ENCODE measurements at regions not wholly inside any gene's neighbourhood (a gene's known extent, or its start where the extent isn't known, plus 50 kb on each side); places are given as distances from the start of the nearest gene placed in this dataset.
"Not testable (repeated sequence)": the region's sequence is repeated elsewhere in the genome, so short reads cannot be mapped to it uniquely, and the experiment has no call there.

DNA sequence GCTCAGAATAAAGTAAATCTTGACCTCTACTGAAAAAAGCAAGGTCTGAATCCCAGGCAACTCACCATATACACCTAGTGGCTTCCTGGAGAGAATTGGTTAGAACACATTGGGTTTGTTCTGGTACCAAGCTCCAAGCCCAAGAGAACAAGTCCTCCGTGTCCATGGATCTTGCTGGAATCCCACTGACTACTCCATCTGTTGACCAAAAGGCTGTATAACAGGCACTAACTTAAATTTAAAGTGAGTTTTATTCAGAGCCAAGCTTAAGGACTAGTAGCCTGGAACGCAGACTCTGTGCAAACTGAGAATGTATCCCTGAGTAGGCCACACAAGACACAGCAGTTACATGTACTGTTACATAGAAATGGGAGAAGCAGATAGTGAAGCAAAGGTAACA is 342.1 kb upstream of the LRRC3B start:
- no peak for DNase-seq

GRCh38 chr3:26281284-26281985 is 341.1 kb upstream of the LRRC3B start:
- DNase-seq, result no peak

- not testable (repeated sequence) for DNase-seq
Observed at GRCh38 chr3:26284503-26284902, 338.1 kb upstream of the LRRC3B start.

- no peak for DNase-seq
Observed at GRCh38 chr3:26291840-26292239, 330.7 kb upstream of the LRRC3B start.

- no peak for DNase-seq
Observed at GRCh38 chr3:26292780-26293179, 329.8 kb upstream of the LRRC3B start.

DNA sequence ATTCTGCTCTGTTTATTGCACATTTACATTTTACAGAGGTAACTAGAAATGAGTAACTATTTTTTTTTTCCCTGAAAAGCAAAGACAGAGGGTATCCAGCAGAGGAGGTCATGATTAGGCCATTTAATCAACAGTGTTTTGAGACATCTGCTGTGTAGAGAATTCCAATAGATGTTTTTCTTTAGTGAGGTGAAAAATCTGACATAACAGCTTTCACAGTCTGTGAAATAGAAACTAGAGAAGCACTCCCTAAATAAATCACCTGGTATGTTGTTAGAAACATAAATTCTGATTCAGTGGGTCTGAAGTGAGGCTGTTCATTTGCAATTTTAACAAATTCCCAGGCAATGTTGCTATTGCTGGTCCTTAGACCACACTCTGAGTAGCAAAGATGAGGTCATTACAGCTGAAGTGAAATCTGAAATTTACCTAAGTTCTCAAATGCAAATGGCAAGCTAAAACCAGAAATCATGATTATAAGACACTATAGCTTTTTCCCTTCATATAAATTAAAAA is 329.2 kb upstream of the LRRC3B start:
- no peak for DNase-seq

DNA sequence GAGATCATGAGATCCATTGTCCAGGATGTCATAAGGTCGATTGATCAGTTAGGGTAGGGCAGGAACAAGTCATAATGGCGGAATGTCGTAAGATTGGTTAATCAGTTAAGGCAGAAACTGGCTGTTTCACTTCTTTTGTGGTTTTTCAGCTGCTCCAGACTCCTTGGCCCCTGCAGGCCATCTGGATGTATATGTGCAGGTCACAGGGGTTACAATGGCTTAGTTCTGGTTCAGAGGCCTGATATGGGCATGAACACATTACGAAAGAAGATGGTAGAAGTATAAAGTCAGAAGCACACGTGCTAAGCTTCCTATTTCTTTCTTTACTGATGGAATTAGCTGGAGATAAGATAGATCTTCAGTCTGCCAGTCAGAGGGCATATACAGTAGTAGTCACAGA is 315.4 kb upstream of the LRRC3B start:
- DNase-seq, result no peak

DNA sequence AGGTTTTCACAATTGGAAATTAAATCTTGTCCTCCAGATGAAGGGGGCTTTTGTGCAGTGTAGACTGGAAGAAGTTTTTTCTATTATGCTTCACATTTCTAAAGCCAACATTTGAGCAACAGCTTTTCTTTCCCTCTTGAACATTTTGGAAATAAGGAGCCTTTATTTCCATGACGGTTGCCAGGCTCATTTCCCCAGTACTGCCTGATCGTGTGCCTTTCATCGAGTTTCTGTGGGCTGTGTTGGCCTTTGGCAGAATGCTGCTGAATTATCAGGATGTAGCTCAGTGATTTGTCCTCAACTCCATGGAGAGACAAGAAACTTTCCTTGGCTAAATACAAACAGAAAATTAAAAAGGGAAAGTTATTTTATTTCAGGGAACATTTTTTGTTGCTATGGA is 314.8 kb upstream of the LRRC3B start:
- no peak for DNase-seq

- DNase-seq, result no peak
Observed at GRCh38 chr3:26308454-26308853, 314.1 kb upstream of the LRRC3B start.

GRCh38 chr3:26309536-26309935 is 313.0 kb upstream of the LRRC3B start:
- not testable (repeated sequence) for DNase-seq

- DNase-seq, result no peak
Observed at GRCh38 chr3:26312816-26313215, 309.8 kb upstream of the LRRC3B start.

DNA sequence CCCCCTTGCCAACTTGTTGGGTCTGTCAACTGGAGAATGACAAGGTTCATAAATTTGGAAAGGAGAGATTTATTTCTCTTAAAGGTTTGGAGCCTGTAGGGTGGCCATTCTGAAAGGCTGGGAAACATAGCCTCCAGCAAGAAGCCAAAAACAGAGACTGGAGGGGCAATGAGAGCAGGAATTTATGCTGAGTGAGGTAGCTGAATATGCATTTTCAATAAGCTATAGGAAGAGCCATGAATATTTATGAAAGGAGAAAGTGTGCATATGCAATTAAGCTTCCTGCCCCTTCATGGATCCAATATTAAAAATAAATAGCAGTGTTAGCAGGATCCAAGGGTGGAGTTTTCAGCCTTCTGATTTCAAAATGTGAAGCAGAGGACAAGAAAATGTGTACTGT is 306.1 kb upstream of the LRRC3B start:
- no peak for DNase-seq

- DNase-seq, result not testable (repeated sequence)
Observed at GRCh38 chr3:26323741-26324140, 298.8 kb upstream of the LRRC3B start.

- DNase-seq, result no peak
Observed at GRCh38 chr3:26340001-26340400, 282.6 kb upstream of the LRRC3B start.

GRCh38 chr3:26343647-26344046 is 278.9 kb upstream of the LRRC3B start:
- no peak for DNase-seq

DNA sequence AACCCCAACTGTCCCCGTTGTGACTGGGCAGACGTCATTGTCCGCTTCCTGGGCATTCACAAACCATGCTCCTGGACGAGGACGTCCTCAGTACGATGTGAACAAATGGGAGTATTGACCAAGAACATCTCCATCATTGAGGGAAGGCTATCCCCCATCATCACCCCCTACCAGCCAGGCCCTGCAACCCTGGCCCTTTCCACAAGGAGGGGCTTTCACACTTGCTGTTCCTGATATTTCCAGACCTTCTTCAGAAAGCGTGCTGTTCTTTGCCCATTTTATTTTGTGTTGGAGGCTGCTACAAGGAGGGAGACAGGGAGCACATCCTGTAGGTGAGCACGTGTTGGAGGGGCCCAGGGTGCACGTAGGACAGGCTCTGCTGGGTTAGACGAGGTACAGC is 277.0 kb upstream of the LRRC3B start:
- DNase-seq, result no peak

- no peak for DNase-seq
Observed at GRCh38 chr3:26346497-26346896, 276.1 kb upstream of the LRRC3B start.

GRCh38 chr3:26347150-26347549 is 275.4 kb upstream of the LRRC3B start:
- DNase-seq, result no peak

GRCh38 chr3:26350853-26351252 is 271.7 kb upstream of the LRRC3B start:
- no peak for DNase-seq

- DNase-seq, result no peak
Observed at GRCh38 chr3:26353097-26353496, 269.5 kb upstream of the LRRC3B start.

DNA sequence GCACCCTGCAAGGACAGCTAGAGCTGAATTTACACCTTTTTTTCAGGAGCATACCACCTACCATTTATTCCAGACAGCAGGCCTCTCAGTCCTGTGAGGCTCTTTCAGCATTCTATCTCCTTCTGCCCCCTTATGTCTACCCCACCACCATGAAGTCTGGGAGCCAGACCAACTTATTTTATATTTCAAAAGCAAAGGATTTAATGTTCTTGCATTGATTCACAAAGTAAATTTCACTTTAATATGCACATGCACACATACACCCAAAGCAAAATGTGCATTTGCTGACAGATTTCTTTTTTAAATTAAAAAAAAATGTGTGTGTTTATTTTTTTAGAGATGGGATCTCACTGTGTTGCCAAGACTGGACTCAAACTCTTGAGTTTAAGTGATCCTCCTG is 264.2 kb upstream of the LRRC3B start:
- DNase-seq, result no peak

- no peak for DNase-seq
Observed at GRCh38 chr3:26365706-26366105, 256.9 kb upstream of the LRRC3B start.

GRCh38 chr3:26368312-26368711 is 254.3 kb upstream of the LRRC3B start:
- DNase-seq, result no peak

DNA sequence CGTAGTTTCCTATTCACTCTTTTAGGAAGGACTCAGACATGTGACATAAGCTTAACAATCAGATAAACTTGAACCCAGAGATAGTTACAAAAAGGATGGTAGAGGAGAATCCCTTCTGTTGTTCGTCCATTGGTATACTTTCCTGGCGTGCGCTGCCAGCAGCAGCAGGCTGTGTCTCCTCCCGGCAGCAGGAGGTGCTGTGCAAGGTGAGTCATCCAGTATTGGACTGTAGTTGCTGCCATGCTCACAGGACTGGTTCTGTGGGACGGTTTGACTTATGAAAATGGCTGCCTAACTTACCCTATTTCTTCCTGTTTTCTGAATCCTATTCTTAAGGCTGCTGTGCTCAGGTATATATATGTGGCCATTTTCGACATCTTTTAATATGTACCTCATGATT is 253.4 kb upstream of the LRRC3B start:
- DNase-seq, result no peak

Measured in skin of body (tissue), 1 donor.